Trophoblast cell (in vitro differentiated cells and primary cell): ENCODE measurements at regions not wholly inside any gene's neighbourhood (a gene's known extent, or its start where the extent isn't known, plus 50 kb on each side); places are given as distances from the start of the nearest gene placed in this dataset.
A peak's percentile ranks its signal among the peaks of the same experiment; 100 is the strongest.

Experiments used
- DNase-seq, 2 donors: peaks; one replicate each; pipeline ENCODE4 v3.0.0-alpha.2; 2016
- H2AFZ ChIP-seq: 2 replicates; pipeline ENCODE4 v1.6.1; 2013; ENCODE audit warnings: low read length, moderate library complexity, mild to moderate bottlenecking; ENCODE audit not compliant: insufficient read depth, poor library complexity
- H2AK5ac ChIP-seq: 2 replicates; pipeline ENCODE4 v1.6.1; 2013; ENCODE audit warnings: mild to moderate bottlenecking, low read length
- H2BK120ac ChIP-seq: 2 replicates; pipeline ENCODE4 v1.6.1; 2013; ENCODE audit warnings: low read length, mild to moderate bottlenecking, moderate library complexity; ENCODE audit not compliant: insufficient read depth, poor library complexity
- H2BK12ac ChIP-seq: 2 replicates; pipeline ENCODE4 v1.6.1; 2013; ENCODE audit warnings: mild to moderate bottlenecking, low read length, moderate library complexity
- H2BK5ac ChIP-seq: 2 replicates; pipeline ENCODE4 v1.6.1; 2013; ENCODE audit warnings: low read length, low read depth, moderate library complexity, mild to moderate bottlenecking; ENCODE audit not compliant: poor library complexity
- H3K14ac ChIP-seq: 2 replicates; pipeline ENCODE4 v1.6.1; 2013; ENCODE audit warnings: mild to moderate bottlenecking, low read length
- H3K18ac ChIP-seq: 2 replicates; pipeline ENCODE4 v1.6.1; 2013; ENCODE audit warnings: mild to moderate bottlenecking, low read length
- H3K23ac ChIP-seq: 2 replicates; pipeline ENCODE4 v1.6.1; 2013; ENCODE audit warnings: low read length
- H3K27ac ChIP-seq: 2 replicates; pipeline ENCODE4 v1.5.1; 2013; ENCODE audit warnings: low read depth, mild to moderate bottlenecking, inconsistent platforms, low read length, moderate library complexity
- H3K27me3 ChIP-seq: 2 replicates; pipeline ENCODE4 v1.6.1; 2013; ENCODE audit warnings: inconsistent platforms, mild to moderate bottlenecking, low read length, moderate library complexity; ENCODE audit not compliant: insufficient read depth
- H3K36me3 ChIP-seq, 2 experiments: 1 replicate in 1 of 2; 2 replicates in 1 of 2; pipeline ENCODE4 v1.6.1; 2013; ENCODE audit warnings: low read length in 2 of 2, mild to moderate bottlenecking in 2 of 2, moderate library complexity in 1 of 2; ENCODE audit not compliant: insufficient read depth in 2 of 2, control insufficient read depth in 1 of 2
- H3K4ac ChIP-seq: 2 replicates; pipeline ENCODE4 v1.6.1; 2013; ENCODE audit warnings: low read depth, mild to moderate bottlenecking, low read length, moderate library complexity
- H3K4me1 ChIP-seq, 2 experiments: 1 replicate in 1 of 2; 2 replicates in 1 of 2; pipeline ENCODE4 v1.6.1; 2013; ENCODE audit warnings: low read length in 2 of 2, mild to moderate bottlenecking in 2 of 2, moderate library complexity in 1 of 2; ENCODE audit not compliant: insufficient read depth in 2 of 2, control insufficient read depth in 1 of 2
- H3K4me2 ChIP-seq: 2 replicates; pipeline ENCODE4 v1.6.1; 2013; ENCODE audit warnings: inconsistent platforms, mild to moderate bottlenecking, low read length, moderate library complexity
- H3K4me3 ChIP-seq: 2 replicates; pipeline ENCODE4 v1.5.1; 2013; ENCODE audit warnings: mild to moderate bottlenecking, low read depth, low read length, inconsistent platforms
- H3K79me1 ChIP-seq: one replicate; pipeline ENCODE4 v1.6.1; 2013; ENCODE audit warnings: low read length
- H3K79me2 ChIP-seq: 2 replicates; pipeline ENCODE4 v1.6.1; 2013; ENCODE audit warnings: low read length, mild to moderate bottlenecking; ENCODE audit not compliant: control insufficient read depth, insufficient read depth, poor library complexity
- H3K9ac ChIP-seq: 2 replicates; pipeline ENCODE4 v1.6.1; 2013; ENCODE audit warnings: mild to moderate bottlenecking, low read length
- H3K9me3 ChIP-seq: 2 replicates; pipeline ENCODE4 v1.6.1; 2013; ENCODE audit warnings: low read depth, mild to moderate bottlenecking, control low read depth, inconsistent platforms, low read length; ENCODE audit not compliant: insufficient read depth
- H4K12ac ChIP-seq: 2 replicates; pipeline ENCODE4 v1.6.1; 2013; ENCODE audit warnings: low read depth, mild to moderate bottlenecking, low read length, moderate library complexity
- H4K8ac ChIP-seq: 2 replicates; pipeline ENCODE4 v1.6.1; 2013; ENCODE audit warnings: low read depth, mild to moderate bottlenecking, low read length, moderate library complexity
- H4K91ac ChIP-seq: one replicate; pipeline ENCODE4 v1.6.1; 2013; ENCODE audit warnings: low read depth, mild to moderate bottlenecking, low read length, moderate library complexity
- WGBS: extraction: QIAGEN DNeasy Blood & Tissue Kit; methylation state at CpG from one replicate; pipeline ENCODE4 v1.1.7; 2013; ENCODE audit warnings: missing lambda C conversion rate; ENCODE audit not compliant: insufficient read length, insufficient coverage; ENCODE audit errors: extremely low coverage; 5-methylcytosine and 5-hydroxymethylcytosine counted together

- Histone ChIP-seq H3K79me2 (no peaks in the 10 kb centered on the region), H2BK5ac (no peak overlapping the region), H3K4me2 (no peak overlapping the region), H3K9me3 (no peaks in the 10 kb centered on the region), H3K36me3 (no peaks in the 10 kb centered on the region), H3K18ac (no peak overlapping the region), H3K27ac (no peak overlapping the region), H3K23ac (no peak overlapping the region), H3K14ac (no peak overlapping the region), H2BK12ac (no peak overlapping the region), H3K79me1 (peaks cover 14% of the 10 kb centered on the region), H2BK120ac (no peak overlapping the region), H3K27me3 (no peaks in the 10 kb centered on the region), H2AFZ (no peak overlapping the region), H3K4ac (no peak overlapping the region), H4K8ac (no peak overlapping the region), H4K91ac (peak overlapping the region; percentile 36), H3K9ac (no peak overlapping the region), H3K4me1 (peaks cover 7 to 20% of the 10 kb centered on the region in 2 experiments), H3K4me3 (no peak overlapping the region), H2AK5ac (no peak overlapping the region), H4K12ac (no peak overlapping the region)
- DNase-seq = no peak
- WGBS = no CpG with 5 or more reads among the region's 4 CpGs
Observed at GRCh38 chr16:66273053-66273452, 93.4 kb upstream of the CDH5 start.

GRCh38 chr16:66272461-66272860 lies 94.0 kb upstream of the CDH5 start:
- H3K9ac ChIP-seq = no peak overlapping the region
- H3K18ac ChIP-seq = no peak overlapping the region
- no peak overlapping the region for H2AFZ ChIP-seq
- no peaks in the 10 kb centered on the region for H3K79me2 ChIP-seq
- peak overlapping the region; percentile 15 for H2BK12ac ChIP-seq
- no peak overlapping the region for H2BK5ac ChIP-seq
- H2BK120ac ChIP-seq = no peak overlapping the region
- no peaks in the 10 kb centered on the region for H3K9me3 ChIP-seq
- no peak overlapping the region for H3K27ac ChIP-seq
- H3K4me2 ChIP-seq = no peak overlapping the region
- no peak overlapping the region for H4K91ac ChIP-seq
- DNase-seq = no peak
- no peak overlapping the region for H3K4ac ChIP-seq
- H2AK5ac ChIP-seq = no peak overlapping the region
- no CpG with 5 or more reads among the region's 6 CpGs for WGBS
- no peaks in the 10 kb centered on the region for H3K36me3 ChIP-seq
- H4K12ac ChIP-seq = no peak overlapping the region
- H4K8ac ChIP-seq = no peak overlapping the region
- H3K14ac ChIP-seq = no peak overlapping the region
- H3K4me3 ChIP-seq = no peak overlapping the region
- H3K23ac ChIP-seq = no peak overlapping the region
- H3K27me3 ChIP-seq = no peaks in the 10 kb centered on the region
- peaks cover 7 to 14% of the 10 kb centered on the region in 2 experiments for H3K4me1 ChIP-seq
- H3K79me1 ChIP-seq = peaks cover 10% of the 10 kb centered on the region

- Histone ChIP-seq H3K4me3 (no peak overlapping the region), H3K4me1 (peaks cover 7 to 21% of the 10 kb centered on the region in 2 experiments), H3K9me3 (no peaks in the 10 kb centered on the region), H3K27ac (no peak overlapping the region), H3K79me2 (no peaks in the 10 kb centered on the region), H4K91ac (peak overlapping the region; percentile 30), H3K4ac (no peak overlapping the region), H3K4me2 (no peak overlapping the region), H2AK5ac (no peak overlapping the region), H3K36me3 (no peaks in the 10 kb centered on the region), H4K12ac (no peak overlapping the region), H2BK12ac (peak overlapping the region; percentile 75), H4K8ac (no peak overlapping the region), H3K14ac (peak overlapping the region; percentile 9), H2AFZ (no peak overlapping the region), H3K9ac (no peak overlapping the region), H2BK120ac (peak overlapping the region; percentile 0), H3K18ac (no peak overlapping the region), H2BK5ac (no peak overlapping the region), H3K23ac (no peak overlapping the region), H3K79me1 (peaks cover 10% of the 10 kb centered on the region), H3K27me3 (no peaks in the 10 kb centered on the region)
- WGBS = no CpG with 5 or more reads among the region's 14 CpGs
- DNase-seq = no peak
Observed at GRCh38 chr16:66271074-66272060, 95.1 kb upstream of the CDH5 start.

- no CpG with 5 or more reads among the region's 48 CpGs for WGBS
Observed at GRCh38 chr16:66270333-66270927, 96.1 kb upstream of the CDH5 start.

More at GRCh38 chr16:66270333-66270927, 96.1 kb upstream of the CDH5 start:
- Histone ChIP-seq H4K8ac (peak overlapping the region; percentile 70), H4K12ac (peak overlapping the region; percentile 52), H3K14ac (peak overlapping the region; percentile 82), H3K4ac (peak overlapping the region; percentile 65), H3K9ac (peak overlapping the region; percentile 57), H3K23ac (no peak overlapping the region), H3K27me3 (no peaks in the 10 kb centered on the region), H3K4me1 (peaks cover 7 to 20% of the 10 kb centered on the region in 2 experiments), H3K18ac (peak overlapping the region; percentile 83), H3K27ac (no peak overlapping the region), H3K9me3 (no peaks in the 10 kb centered on the region), H3K4me2 (peak overlapping the region; percentile 68), H3K36me3 (no peaks in the 10 kb centered on the region), H3K79me1 (peaks cover 10% of the 10 kb centered on the region), H2AK5ac (peak overlapping the region; percentile 3), H3K4me3 (no peak overlapping the region), H2AFZ (peak overlapping the region; percentile 77), H2BK5ac (peak overlapping the region; percentile 18), H2BK120ac (peak overlapping the region; percentile 95), H3K79me2 (no peaks in the 10 kb centered on the region), H4K91ac (peak overlapping the region; percentile 92), H2BK12ac (peak overlapping the region; percentile 94)
- DNase-seq = peak; percentile 39 to 72
